ENCODE measurements at regions not wholly inside any gene's neighbourhood (a gene's known extent, or its start where the extent isn't known, plus 50 kb on each side); places are given as distances from the start of the nearest gene placed in this dataset.

GRCh38 chr5:158162026-158162425 is 303.1 kb upstream of the CLINT1 start:
- H3K4me3 ChIP-seq, result no peak overlapping the region
- intact Hi-C loops (cut with DNase I), result no loop called here

DNA sequence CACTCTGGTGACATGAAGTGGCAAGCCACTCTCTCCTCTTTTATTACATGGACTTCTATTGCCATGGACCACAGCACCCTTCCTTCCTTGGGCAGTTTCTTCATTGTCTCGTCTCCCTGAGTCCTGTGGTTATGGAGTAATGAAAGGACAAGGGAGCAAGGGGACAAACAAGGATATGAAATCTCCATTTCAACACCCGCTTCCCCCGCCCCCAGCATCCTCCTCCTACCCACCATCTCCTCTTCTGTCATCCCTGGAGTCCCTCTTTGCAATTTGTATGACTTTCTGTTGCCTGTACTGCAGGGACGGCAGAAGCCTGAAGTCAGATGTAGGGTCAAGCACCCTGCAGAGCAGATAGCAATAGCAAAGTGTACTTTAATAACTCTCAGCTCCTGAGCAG is 300.7 kb upstream of the CLINT1 start:
- Histone ChIP-seq H3K36me3 (replicated peaks in 1 of 2) (no peaks in the 10 kb centered on the region), H3K4me1 (replicated peaks in 1 of 2) (peaks cover 0 to 8% of the 10 kb centered on the region in 2 donors), H3K27ac (no peak overlapping the region), H3K9me3 (replicated peaks in 1 of 3) (no peaks in the 10 kb centered on the region), H3K27me3 (no peaks in the 10 kb centered on the region), H3K4me3 (no peak overlapping the region)
- intact Hi-C loops (cut with DNase I), result no loop called here
- 84 to 89% (median 86%) methylated on average over 4 of the region's 4 CpGs for WGBS, 4 donors
- DNase-seq, result no peak
- TF ChIP-seq, protein P1, sequence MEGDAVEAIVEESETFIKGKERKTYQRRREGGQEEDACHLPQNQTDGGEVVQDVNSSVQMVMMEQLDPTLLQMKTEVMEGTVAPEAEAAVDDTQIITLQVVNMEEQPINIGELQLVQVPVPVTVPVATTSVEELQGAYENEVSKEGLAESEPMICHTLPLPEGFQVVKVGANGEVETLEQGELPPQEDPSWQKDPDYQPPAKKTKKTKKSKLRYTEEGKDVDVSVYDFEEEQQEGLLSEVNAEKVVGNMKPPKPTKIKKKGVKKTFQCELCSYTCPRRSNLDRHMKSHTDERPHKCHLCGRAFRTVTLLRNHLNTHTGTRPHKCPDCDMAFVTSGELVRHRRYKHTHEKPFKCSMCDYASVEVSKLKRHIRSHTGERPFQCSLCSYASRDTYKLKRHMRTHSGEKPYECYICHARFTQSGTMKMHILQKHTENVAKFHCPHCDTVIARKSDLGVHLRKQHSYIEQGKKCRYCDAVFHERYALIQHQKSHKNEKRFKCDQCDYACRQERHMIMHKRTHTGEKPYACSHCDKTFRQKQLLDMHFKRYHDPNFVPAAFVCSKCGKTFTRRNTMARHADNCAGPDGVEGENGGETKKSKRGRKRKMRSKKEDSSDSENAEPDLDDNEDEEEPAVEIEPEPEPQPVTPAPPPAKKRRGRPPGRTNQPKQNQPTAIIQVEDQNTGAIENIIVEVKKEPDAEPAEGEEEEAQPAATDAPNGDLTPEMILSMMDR (IDR thresholded peaks at IDR 0.05), result no peak
- TF ChIP-seq POLR2A (IDR thresholded peaks at IDR 0.05), result no peak

More at GRCh38 chr5:158162026-158162425, 303.1 kb upstream of the CLINT1 start:
- H3K9me3 ChIP-seq (replicated peaks in 1 of 3), result no peaks in the 10 kb centered on the region
- no peaks in the 10 kb centered on the region for H3K27me3 ChIP-seq
- H3K4me1 ChIP-seq (replicated peaks in 1 of 2), result peaks cover 0 to 7% of the 10 kb centered on the region in 2 donors
- TF ChIP-seq, protein P1 (IDR thresholded peaks at IDR 0.05), result no peak
- TF ChIP-seq POLR2A (IDR thresholded peaks at IDR 0.05), result no peak
- no peak overlapping the region for H3K27ac ChIP-seq
- no peaks in the 10 kb centered on the region for H3K36me3 ChIP-seq (replicated peaks in 1 of 2)
- 71 to 83% (median 76%) methylated on average over 5 of the region's 5 CpGs for WGBS, 4 donors
- no peak for DNase-seq

- Histone ChIP-seq H3K36me3 (replicated peaks in 1 of 2) (no peaks in the 10 kb centered on the region), H3K9me3 (replicated peaks in 1 of 3) (no peaks in the 10 kb centered on the region), H3K27ac (no peak overlapping the region), H3K27me3 (no peaks in the 10 kb centered on the region), H3K4me1 (replicated peaks in 1 of 2) (peaks cover 0 to 10% of the 10 kb centered on the region in 2 donors), H3K4me3 (no peak overlapping the region)
- TF ChIP-seq, protein P1 (IDR thresholded peaks at IDR 0.05), result no peak
- no peak for TF ChIP-seq POLR2A (IDR thresholded peaks at IDR 0.05)
- no peak for DNase-seq
- WGBS, 4 donors, result 80 to 89% (median 83%) methylated on average over 3 of the region's 3 CpGs
- intact Hi-C loops (cut with DNase I), result no loop called here
These were observed 297.0 kb upstream of the CLINT1 start for GRCh38 chr5:158155811-158156505.

- Histone ChIP-seq H3K27me3 (no peaks in the 10 kb centered on the region), H3K27ac (no peak overlapping the region), H3K4me1 (replicated peaks in 1 of 2) (peaks cover 0 to 11% of the 10 kb centered on the region in 2 donors), H3K36me3 (replicated peaks in 1 of 2) (no peaks in the 10 kb centered on the region), H3K9me3 (replicated peaks in 1 of 3) (no peaks in the 10 kb centered on the region), H3K4me3 (no peak overlapping the region)
- intact Hi-C loops (cut with DNase I), result no loop called here
- TF ChIP-seq, protein P1 (IDR thresholded peaks at IDR 0.05), result no peak
- TF ChIP-seq POLR2A (IDR thresholded peaks at IDR 0.05), result no peak
- no peak for DNase-seq
- 54 to 68% (median 60%) methylated on average over 4 of the region's 4 CpGs for WGBS, 4 donors
These were observed 296.1 kb upstream of the CLINT1 start for GRCh38 chr5:158155067-158155466.

Measured in adrenal gland (tissue), 9 donors.